GM12892 (cell line): ENCODE measurements at regions not wholly inside any gene's neighbourhood (a gene's known extent, or its start where the extent isn't known, plus 50 kb on each side); places are given as distances from the start of the nearest gene placed in this dataset.

ENCODE experiments used
- DNase-seq: peaks from one replicate; pipeline ENCODE4 v3.0.0; 2011; ENCODE audit not compliant: insufficient read length
- FAIRE-seq: peaks from 2 replicates; lab custom pipeline; 2011; peaks lifted over from hg19 to GRCh38; lab: Jason Lieb, UNC
- POLR2A ChIP-seq: IDR thresholded peaks from 2 replicates; pipeline ENCODE4 v1.6.1; 2011; ENCODE audit warnings: low read depth, low read length, control low read depth
- POLR2AphosphoS5 ChIP-seq: IDR thresholded peaks from 2 replicates; pipeline ENCODE4 v1.6.1; 2011; ENCODE audit warnings: low read depth, low read length, control low read depth
- TAF1 ChIP-seq: IDR thresholded peaks from 2 replicates; pipeline ENCODE4 v1.6.1; 2011; ENCODE audit warnings: low read depth, mild to moderate bottlenecking, control low read depth, low read length, borderline replicate concordance

GRCh38 chr7:18224138-18224537 is 196.5 kb upstream of the PRPS1L1 start:
- FAIRE-seq (no peak), DNase-seq (no peak)
- TF ChIP-seq TAF1 (no peak), POLR2A (no peak), POLR2AphosphoS5 (no peak)

GRCh38 chr7:18225067-18225466 is 197.4 kb upstream of the PRPS1L1 start:
- no peak for DNase-seq
- no peak for FAIRE-seq
- TF ChIP-seq POLR2AphosphoS5 (no peak), POLR2A (no peak), TAF1 (no peak)

GRCh38 chr7:18226598-18226997 is 199.0 kb upstream of the PRPS1L1 start:
- FAIRE-seq (no peak), DNase-seq (no peak)
- TF ChIP-seq POLR2AphosphoS5 (no peak), POLR2A (no peak), TAF1 (no peak)

GRCh38 chr7:18228686-18229085 is 201.0 kb upstream of the PRPS1L1 start:
- FAIRE-seq (no peak), DNase-seq (no peak)
- TF ChIP-seq TAF1 (no peak), POLR2AphosphoS5 (no peak), POLR2A (no peak)

- no peak for DNase-seq
- FAIRE-seq: no peak
- TF ChIP-seq POLR2A (no peak), TAF1 (no peak), POLR2AphosphoS5 (no peak)
Observed at GRCh38 chr7:18230271-18230670, 202.6 kb upstream of the PRPS1L1 start.

GRCh38 chr7:18231854-18232253 is 204.2 kb upstream of the PRPS1L1 start:
- TF ChIP-seq POLR2AphosphoS5: no peak
- no peak for TF ChIP-seq POLR2A
- DNase-seq (no peak), FAIRE-seq (no peak)

GRCh38 chr7:18234519-18234918 is 206.9 kb upstream of the PRPS1L1 start:
- DNase-seq (no peak), FAIRE-seq (no peak)
- no peak for TF ChIP-seq POLR2A
- TF ChIP-seq TAF1: no peak
- no peak for TF ChIP-seq POLR2AphosphoS5

GRCh38 chr7:18235819-18236218 is 208.2 kb upstream of the PRPS1L1 start:
- no peak for FAIRE-seq
- TF ChIP-seq POLR2A (no peak), TAF1 (no peak), POLR2AphosphoS5 (no peak)

GRCh38 chr7:18239212-18239611 is 211.6 kb upstream of the PRPS1L1 start:
- DNase-seq (no peak), FAIRE-seq (no peak)
- TF ChIP-seq POLR2AphosphoS5: no peak
- TF ChIP-seq POLR2A: no peak
- no peak for TF ChIP-seq TAF1

More at GRCh38 chr7:18235819-18236218, 208.2 kb upstream of the PRPS1L1 start:
- DNase-seq: no peak

- FAIRE-seq: no peak
- no peak for DNase-seq
- no peak for TF ChIP-seq POLR2A
- no peak for TF ChIP-seq TAF1
- TF ChIP-seq POLR2AphosphoS5: no peak
Observed at GRCh38 chr7:18241543-18242231, 214.0 kb upstream of the PRPS1L1 start.

- FAIRE-seq: no peak
- no peak for DNase-seq
- no peak for TF ChIP-seq POLR2AphosphoS5
- TF ChIP-seq POLR2A: no peak
- TF ChIP-seq TAF1: no peak
Observed at GRCh38 chr7:18243731-18244130, 216.1 kb upstream of the PRPS1L1 start.

- FAIRE-seq: no peak
- TF ChIP-seq POLR2A: no peak
- no peak for TF ChIP-seq TAF1
- TF ChIP-seq POLR2AphosphoS5: no peak
- DNase-seq: no peak
Observed at GRCh38 chr7:18250133-18250532, 222.5 kb upstream of the PRPS1L1 start.
